HepG2 (cell line): ENCODE measurements at regions not wholly inside any gene's neighbourhood (a gene's known extent, or its start where the extent isn't known, plus 50 kb on each side); places are given as distances from the start of the nearest gene placed in this dataset.

ENCODE experiments used
- EZH2 ChIP-seq: conservative IDR thresholded peaks from 2 replicates; pipeline ENCODE4 v1.6.1; 2012; ENCODE audit warnings: mild to moderate bottlenecking, low read depth, low read length, moderate library complexity
- MAX ChIP-seq: IDR thresholded peaks from 2 replicates; pipeline ENCODE4 v1.6.1; 2012; ENCODE audit warnings: inconsistent platforms
- MLLT10 ChIP-seq: sonication (generic); formaldehyde crosslinking; IDR thresholded peaks from 2 replicates; pipeline ENCODE4 v1.4.0; 2020; ENCODE audit warnings: missing genetic modification reagents
- NAIF1 ChIP-seq: sonication (generic); formaldehyde crosslinking; IDR thresholded peaks from 2 replicates; pipeline ENCODE4 v1.5.0; 2020; ENCODE audit warnings: mild to moderate bottlenecking, missing genetic modification reagents, borderline replicate concordance
- NR1H2 ChIP-seq: sonication (generic); formaldehyde crosslinking; IDR thresholded peaks from 2 replicates; pipeline ENCODE4 v1.8.1; 2022; ENCODE audit warnings: low read depth, missing genetic modification reagents, borderline replicate concordance
- SOX6 ChIP-seq, 2 experiments: fragments of 450-650 bp in 1 of 2; sonication (generic) in 1 of 2; formaldehyde crosslinking in 1 of 2; IDR thresholded peaks; 2 replicates each; pipeline versions ENCODE4 v1.4.0 to v1.6.1; 2017 to 2020; ENCODE audit warnings: antibody characterized with exemption in 1 of 2, mild to moderate bottlenecking in 1 of 2, missing genetic modification reagents in 1 of 2
- TFAP4 ChIP-seq: sonication (generic); IDR thresholded peaks from 2 replicates; pipeline ENCODE4 v1.6.1; 2016; ENCODE audit warnings: low read depth, borderline replicate concordance
- ZNF629 ChIP-seq: sonication (generic); formaldehyde crosslinking; conservative IDR thresholded peaks from 2 replicates; pipeline ENCODE4 v1.5.0; 2020; ENCODE audit warnings: missing genetic modification reagents
- TF ChIP-seq, protein P1 (sequence below): sonication (generic); formaldehyde crosslinking; IDR thresholded peaks from 2 replicates; pipeline ENCODE4 v1.5.0; 2020; ENCODE audit warnings: mild to moderate bottlenecking, missing genetic modification reagents, moderate library complexity

DNA sequence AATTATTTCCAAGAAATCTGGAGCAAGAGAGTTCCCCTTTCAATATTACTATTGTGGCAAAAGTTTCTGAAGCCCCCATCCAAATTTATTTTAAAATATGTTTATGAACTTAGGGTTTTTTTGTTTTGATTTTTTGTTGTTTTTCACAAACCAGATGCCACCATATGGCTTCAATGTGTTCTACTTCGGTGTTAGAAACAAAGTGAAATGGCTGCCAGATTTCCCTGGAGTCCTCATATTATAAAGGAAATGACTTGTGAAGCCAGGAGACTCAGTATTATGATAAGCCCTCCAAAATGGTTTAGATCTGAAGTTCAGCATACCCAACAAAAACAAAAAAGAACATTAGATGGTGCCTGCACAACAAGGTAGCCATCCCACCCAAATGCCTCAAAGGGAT, 154.2 kb upstream of the SPANXC start:
- TF ChIP-seq ZNF629 (CRISPR knock-in tag) (no peak), TFAP4 (no peak), MAX (no peak), SOX6 (IDR thresholded peaks at IDR 0.05) (no peak), SOX6 (CRISPR knock-in tag; IDR thresholded peaks at IDR 0.05) (no peak), NAIF1 (no peak), EZH2 (no peak), MLLT10 (no peak), NR1H2 (CRISPR knock-in tag) (no peak)
- TF ChIP-seq, protein P1, sequence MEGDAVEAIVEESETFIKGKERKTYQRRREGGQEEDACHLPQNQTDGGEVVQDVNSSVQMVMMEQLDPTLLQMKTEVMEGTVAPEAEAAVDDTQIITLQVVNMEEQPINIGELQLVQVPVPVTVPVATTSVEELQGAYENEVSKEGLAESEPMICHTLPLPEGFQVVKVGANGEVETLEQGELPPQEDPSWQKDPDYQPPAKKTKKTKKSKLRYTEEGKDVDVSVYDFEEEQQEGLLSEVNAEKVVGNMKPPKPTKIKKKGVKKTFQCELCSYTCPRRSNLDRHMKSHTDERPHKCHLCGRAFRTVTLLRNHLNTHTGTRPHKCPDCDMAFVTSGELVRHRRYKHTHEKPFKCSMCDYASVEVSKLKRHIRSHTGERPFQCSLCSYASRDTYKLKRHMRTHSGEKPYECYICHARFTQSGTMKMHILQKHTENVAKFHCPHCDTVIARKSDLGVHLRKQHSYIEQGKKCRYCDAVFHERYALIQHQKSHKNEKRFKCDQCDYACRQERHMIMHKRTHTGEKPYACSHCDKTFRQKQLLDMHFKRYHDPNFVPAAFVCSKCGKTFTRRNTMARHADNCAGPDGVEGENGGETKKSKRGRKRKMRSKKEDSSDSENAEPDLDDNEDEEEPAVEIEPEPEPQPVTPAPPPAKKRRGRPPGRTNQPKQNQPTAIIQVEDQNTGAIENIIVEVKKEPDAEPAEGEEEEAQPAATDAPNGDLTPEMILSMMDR (CRISPR knock-in tag): no peak
